H1 (cell line): ENCODE measurements at regions not wholly inside any gene's neighbourhood (a gene's known extent, or its start where the extent isn't known, plus 50 kb on each side); places are given as distances from the start of the nearest gene placed in this dataset.

ENCODE experiments used
- BCL11A ChIP-seq, 2 experiments: IDR thresholded peaks; one replicate each; pipeline ENCODE4 v1.6.1; 2011; ENCODE audit warnings: low read depth in 2 of 2, low read length in 2 of 2, mild to moderate bottlenecking in 2 of 2
- CTCF ChIP-seq, 3 experiments: IDR thresholded peaks; 1 replicate in 2 of 3; 2 replicates in 1 of 3; pipeline versions ENCODE4 v1.5.1 to v1.6.1; 2011; ENCODE audit warnings: low read length in 3 of 3, mild to moderate bottlenecking in 3 of 3, inconsistent platforms in 2 of 3, low read depth in 1 of 3, moderate library complexity in 1 of 3; ENCODE audit not compliant: insufficient read depth in 1 of 3; ENCODE audit errors: control extremely low read depth in 1 of 3
- GABPA ChIP-seq: IDR thresholded peaks from 2 replicates; pipeline ENCODE4 v1.6.1; 2011; ENCODE audit warnings: mild to moderate bottlenecking, low read length, moderate library complexity, borderline replicate concordance; ENCODE audit not compliant: insufficient read depth
- KDM4A ChIP-seq: IDR thresholded peaks from one replicate; pipeline ENCODE4 v1.7.1; 2012; ENCODE audit warnings: low read depth, mild to moderate bottlenecking, moderate library complexity, low read length, inconsistent platforms; ENCODE audit not compliant: severe bottlenecking
- MAFK ChIP-seq: IDR thresholded peaks from 2 replicates; pipeline ENCODE4 v1.6.1; 2012; ENCODE audit warnings: low read depth, mild to moderate bottlenecking, improper control_type of control experiment, low read length
- RAD21 ChIP-seq, 2 experiments: IDR thresholded peaks in 1 of 2; conservative IDR thresholded peaks in 1 of 2; 2 replicates each; pipeline ENCODE4 v1.6.1; 2011; ENCODE audit warnings: low read depth in 2 of 2, low read length in 2 of 2, improper control_type of control experiment in 1 of 2, inconsistent platforms in 1 of 2, mild to moderate bottlenecking in 1 of 2, moderate library complexity in 1 of 2
- USF2 ChIP-seq: IDR thresholded peaks from 2 replicates; pipeline ENCODE4 v1.6.1; 2011; ENCODE audit warnings: low read length, improper control_type of control experiment
- TF ChIP-seq, protein P1 (sequence below): IDR thresholded peaks from 2 replicates; pipeline ENCODE4 v1.6.1; 2012; ENCODE audit warnings: inconsistent platforms

DNA sequence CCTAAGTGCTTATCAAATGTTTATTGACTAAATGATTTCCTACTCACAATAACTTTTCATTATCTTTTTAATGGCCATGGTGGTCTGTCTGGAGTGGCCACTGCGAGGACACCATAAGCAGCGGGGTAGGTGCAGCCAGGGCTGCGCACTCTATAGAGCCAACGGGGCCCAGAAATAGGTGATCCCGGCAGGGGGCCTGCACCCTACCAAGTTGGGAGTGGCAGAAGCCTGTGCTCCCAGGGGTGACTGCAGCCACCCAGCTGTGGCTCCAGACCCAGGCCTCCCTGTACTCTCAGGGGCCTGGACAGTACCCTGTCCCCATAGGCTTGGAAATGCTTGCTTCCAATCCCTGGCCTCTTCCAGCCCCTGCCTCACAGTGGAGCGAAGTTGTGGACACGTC, 426.4 kb upstream of the FAT3 start:
- TF ChIP-seq KDM4A (no peak), USF2 (no peak), BCL11A (IDR thresholded peaks at IDR 0.05; ENCODE audit: low read depth in 2 of 2, low read length in 2 of 2) (no peak), RAD21 (IDR thresholded peaks at IDR 0.05 in 1 of 2, conservative IDR thresholded peaks at IDR 0.05 in 1 of 2; ENCODE audit: low read depth in 2 of 2, low read length in 2 of 2) (no peak), GABPA (no peak), CTCF (IDR thresholded peaks at IDR 0.05; ENCODE audit: control extremely low read depth in 1 of 3, insufficient read depth in 1 of 3, low read depth in 1 of 3, low read length in 3 of 3) (no peak), MAFK (no peak)
- TF ChIP-seq, protein P1, sequence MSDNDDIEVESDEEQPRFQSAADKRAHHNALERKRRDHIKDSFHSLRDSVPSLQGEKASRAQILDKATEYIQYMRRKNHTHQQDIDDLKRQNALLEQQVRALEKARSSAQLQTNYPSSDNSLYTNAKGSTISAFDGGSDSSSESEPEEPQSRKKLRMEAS = no peak
